GM12865 (cell line): ENCODE measurements at regions not wholly inside any gene's neighbourhood (a gene's known extent, or its start where the extent isn't known, plus 50 kb on each side); places are given as distances from the start of the nearest gene placed in this dataset.

Experiments used
- DNase-seq: peaks from one replicate; pipeline ENCODE4 v3.0.0; 2010; ENCODE audit warnings: low read depth
- H3K4me3 ChIP-seq: 2 replicates; pipeline ENCODE4 v1.5.1; 2011; ENCODE audit warnings: mild to moderate bottlenecking, low read depth, low read length, control low read depth
- TF ChIP-seq, protein P1 (sequence below): IDR thresholded peaks from 2 replicates; pipeline ENCODE4 v1.5.1; 2011; ENCODE audit warnings: low read length, control low read depth, low read depth, inconsistent platforms; ENCODE audit not compliant: insufficient read depth; ENCODE audit errors: missing control alignments

GRCh38 chr10:1938317-1938716, 201.0 kb upstream of the ADARB2 start:
- DNase-seq = no peak
- no peak overlapping the region for H3K4me3 ChIP-seq
- TF ChIP-seq, protein P1, sequence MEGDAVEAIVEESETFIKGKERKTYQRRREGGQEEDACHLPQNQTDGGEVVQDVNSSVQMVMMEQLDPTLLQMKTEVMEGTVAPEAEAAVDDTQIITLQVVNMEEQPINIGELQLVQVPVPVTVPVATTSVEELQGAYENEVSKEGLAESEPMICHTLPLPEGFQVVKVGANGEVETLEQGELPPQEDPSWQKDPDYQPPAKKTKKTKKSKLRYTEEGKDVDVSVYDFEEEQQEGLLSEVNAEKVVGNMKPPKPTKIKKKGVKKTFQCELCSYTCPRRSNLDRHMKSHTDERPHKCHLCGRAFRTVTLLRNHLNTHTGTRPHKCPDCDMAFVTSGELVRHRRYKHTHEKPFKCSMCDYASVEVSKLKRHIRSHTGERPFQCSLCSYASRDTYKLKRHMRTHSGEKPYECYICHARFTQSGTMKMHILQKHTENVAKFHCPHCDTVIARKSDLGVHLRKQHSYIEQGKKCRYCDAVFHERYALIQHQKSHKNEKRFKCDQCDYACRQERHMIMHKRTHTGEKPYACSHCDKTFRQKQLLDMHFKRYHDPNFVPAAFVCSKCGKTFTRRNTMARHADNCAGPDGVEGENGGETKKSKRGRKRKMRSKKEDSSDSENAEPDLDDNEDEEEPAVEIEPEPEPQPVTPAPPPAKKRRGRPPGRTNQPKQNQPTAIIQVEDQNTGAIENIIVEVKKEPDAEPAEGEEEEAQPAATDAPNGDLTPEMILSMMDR = no peak

GRCh38 chr10:1935912-1936311, 198.6 kb upstream of the ADARB2 start:
- no peak overlapping the region for H3K4me3 ChIP-seq
- DNase-seq = no peak
- TF ChIP-seq, protein P1 = no peak

DNA sequence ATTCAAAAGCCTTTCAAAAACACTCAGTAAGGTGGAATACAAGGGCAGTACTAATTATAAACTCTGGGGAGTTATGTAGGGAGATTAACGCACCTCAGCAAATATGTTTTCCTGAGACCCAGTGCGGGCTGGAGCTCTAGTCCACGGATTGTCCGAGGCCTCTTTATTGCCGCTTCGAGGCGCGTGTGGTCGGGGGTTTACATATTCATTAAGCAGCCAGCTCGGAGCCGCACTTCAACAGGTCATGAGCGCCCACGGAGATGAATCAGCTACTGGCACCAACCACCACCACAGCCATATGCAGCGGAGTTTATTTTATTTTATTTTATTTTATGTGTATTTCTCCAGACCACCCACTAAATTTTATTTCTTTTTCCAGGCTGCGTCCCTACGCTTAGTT, 195.9 kb upstream of the ADARB2 start:
- TF ChIP-seq, protein P1 = no peak
- H3K4me3 ChIP-seq = no peak overlapping the region
- no peak for DNase-seq

GRCh38 chr10:1932692-1933094, 195.4 kb upstream of the ADARB2 start:
- no peak for DNase-seq
- TF ChIP-seq, protein P1 = no peak

GRCh38 chr10:1928606-1929005, 191.3 kb upstream of the ADARB2 start:
- DNase-seq = no peak
- TF ChIP-seq, protein P1 = no peak
- H3K4me3 ChIP-seq = no peak overlapping the region

More at GRCh38 chr10:1932692-1933094, 195.4 kb upstream of the ADARB2 start:
- H3K4me3 ChIP-seq = no peak overlapping the region

DNA sequence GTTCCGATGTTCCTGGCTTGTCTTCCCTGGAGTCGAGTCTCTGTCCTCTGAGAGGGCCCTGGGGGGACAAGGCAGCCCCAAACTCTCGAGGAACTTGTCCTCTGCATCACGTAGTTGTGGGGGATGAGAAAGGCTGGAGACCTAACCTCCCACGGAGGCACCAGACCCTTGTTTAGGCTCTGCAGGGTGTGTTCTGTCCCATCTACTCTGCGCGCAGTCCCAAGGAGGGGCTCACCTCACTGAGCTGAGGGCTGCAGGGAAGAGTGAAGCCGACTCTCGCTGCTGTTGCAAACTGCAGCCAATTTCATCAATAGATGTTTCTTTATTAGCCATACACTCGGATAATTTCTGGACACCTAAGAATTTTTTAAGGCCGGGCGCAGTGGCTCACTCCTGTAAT, 186.7 kb upstream of the ADARB2 start:
- TF ChIP-seq, protein P1 = no peak
- no peak for DNase-seq
- no peak overlapping the region for H3K4me3 ChIP-seq

- H3K4me3 ChIP-seq = no peak overlapping the region
- DNase-seq = no peak
- TF ChIP-seq, protein P1 = no peak
Observed at GRCh38 chr10:1923586-1923985, 186.3 kb upstream of the ADARB2 start.
